ENCODE measurements at regions not wholly inside any gene's neighbourhood (a gene's known extent, or its start where the extent isn't known, plus 50 kb on each side); places are given as distances from the start of the nearest gene placed in this dataset.
"Not testable (repeated sequence)": the region's sequence is repeated elsewhere in the genome, so short reads cannot be mapped to it uniquely, and the experiment has no call there.

DNA sequence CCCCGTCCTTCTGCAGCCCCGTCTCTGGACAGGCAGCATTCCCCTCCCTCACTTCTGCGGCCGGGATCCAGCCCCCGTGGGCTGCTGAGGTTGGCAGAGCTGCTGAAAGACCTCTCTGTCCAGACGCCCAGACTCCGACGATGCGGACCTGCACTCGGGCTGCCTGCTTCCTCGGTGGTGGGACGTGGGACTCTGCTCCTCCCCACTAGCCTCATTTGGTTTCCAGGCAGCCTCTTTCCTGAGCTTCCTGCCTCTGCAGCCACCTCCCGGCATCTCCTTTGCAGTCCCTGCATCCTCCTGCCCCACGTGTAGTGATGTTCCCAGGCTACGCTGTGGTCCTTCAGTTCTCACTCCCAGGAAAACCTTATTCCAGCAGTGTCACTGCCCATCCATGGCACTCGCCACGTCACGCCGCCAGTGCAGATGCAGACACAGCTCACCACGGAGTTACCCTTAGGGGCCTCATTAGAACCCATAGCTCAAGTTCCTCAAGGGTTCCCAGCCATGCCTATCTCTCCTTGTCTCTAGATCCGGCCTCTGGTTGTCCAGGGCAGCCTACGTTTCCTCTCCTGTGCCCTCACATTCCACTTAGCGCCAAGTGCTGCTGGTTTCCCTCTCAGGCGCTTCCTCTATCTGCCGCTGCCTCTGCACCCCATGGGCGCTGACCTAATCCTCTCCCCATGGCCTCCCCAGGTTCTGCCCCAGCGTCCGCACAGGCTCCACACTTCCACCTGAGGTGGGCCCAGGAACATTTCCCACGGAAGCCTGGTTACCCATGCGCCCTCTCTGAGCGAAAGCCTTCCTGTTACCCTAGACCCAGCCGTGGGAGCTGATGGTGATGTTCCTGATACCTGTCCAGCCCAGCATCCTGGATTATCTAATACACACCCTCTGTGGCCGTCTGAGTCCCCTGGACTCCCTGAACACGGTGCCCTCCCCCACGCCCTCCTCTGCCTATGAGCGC, 318.3 kb upstream of the MYT1L start:
- no peak for DNase-seq (ENCODE audit: low read depth in 2 of 2, low spot score in 1 of 2)

DNA sequence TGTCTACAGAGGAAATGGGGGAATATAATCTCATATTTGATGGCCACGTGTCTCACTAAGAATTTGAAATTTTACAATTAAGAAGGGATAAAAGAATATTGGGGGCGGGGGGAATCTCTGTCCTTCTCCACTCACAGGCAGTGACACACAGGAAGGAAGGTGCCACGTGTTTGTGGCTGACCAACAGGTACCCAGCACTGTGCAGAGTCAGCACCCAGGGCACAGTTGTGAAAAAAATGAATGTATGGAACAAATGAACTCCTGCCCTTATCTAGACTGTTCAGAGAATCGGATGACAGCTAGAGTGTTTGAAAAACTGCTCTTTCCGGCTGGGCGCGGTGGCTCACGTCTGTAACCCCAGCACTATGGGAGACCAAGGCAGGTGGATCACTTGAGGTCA, 317.0 kb upstream of the MYT1L start:
- no peak for DNase-seq (ENCODE audit: low read depth in 2 of 2, low spot score in 1 of 2)

DNA sequence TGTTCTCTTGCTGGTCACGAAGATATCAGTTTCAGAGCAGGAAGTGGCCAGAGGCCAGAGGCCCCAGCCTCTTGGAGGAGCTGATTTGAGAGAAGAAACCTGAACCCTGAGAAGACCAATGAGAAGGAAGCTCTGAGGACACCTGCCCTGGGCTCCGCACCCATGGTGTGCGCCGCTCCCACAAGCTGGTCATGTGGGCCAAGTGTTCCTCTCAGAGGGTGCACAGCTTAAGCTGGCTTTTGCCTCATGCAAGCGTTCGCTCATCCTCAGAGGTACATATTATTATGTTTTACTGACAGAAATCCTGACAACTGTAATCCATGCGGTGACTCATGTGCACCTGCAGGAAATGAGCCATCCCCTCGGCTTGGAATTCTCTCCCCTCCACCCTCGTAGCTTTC, 316.1 kb upstream of the MYT1L start:
- DNase-seq (ENCODE audit: low read depth in 2 of 2, low spot score in 1 of 2): no peak

DNA sequence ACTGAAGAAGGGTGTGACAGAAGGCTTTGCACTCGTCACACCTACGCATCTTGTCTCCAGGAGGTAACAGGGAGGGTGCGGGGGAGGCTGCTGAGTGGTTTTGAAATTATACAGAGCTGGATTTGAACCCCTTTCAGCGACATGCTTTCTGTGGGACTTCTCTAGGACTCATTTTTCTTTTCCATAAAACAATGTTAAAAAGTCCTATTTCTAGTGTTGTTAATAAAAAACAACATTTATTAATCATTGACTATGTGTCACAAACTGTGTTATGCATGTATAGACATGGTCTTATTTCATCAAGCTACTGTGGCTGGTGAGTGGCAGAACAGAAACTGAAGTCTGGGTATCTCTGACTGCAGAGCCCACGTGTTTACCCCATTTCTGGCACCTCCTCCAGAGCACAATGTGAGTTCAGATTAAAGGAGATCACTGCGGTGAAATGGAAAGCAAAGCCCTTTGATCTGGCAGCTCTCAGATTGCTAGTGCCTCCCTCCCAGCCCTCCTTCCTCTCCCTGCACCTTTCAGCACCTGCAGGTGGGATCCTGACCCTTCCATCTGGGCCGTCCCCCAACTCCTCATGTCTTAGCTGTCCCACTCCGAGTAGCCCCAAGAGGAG, 315.5 kb upstream of the MYT1L start:
- DNase-seq (ENCODE audit: low read depth in 2 of 2, low spot score in 1 of 2): no peak

DNA sequence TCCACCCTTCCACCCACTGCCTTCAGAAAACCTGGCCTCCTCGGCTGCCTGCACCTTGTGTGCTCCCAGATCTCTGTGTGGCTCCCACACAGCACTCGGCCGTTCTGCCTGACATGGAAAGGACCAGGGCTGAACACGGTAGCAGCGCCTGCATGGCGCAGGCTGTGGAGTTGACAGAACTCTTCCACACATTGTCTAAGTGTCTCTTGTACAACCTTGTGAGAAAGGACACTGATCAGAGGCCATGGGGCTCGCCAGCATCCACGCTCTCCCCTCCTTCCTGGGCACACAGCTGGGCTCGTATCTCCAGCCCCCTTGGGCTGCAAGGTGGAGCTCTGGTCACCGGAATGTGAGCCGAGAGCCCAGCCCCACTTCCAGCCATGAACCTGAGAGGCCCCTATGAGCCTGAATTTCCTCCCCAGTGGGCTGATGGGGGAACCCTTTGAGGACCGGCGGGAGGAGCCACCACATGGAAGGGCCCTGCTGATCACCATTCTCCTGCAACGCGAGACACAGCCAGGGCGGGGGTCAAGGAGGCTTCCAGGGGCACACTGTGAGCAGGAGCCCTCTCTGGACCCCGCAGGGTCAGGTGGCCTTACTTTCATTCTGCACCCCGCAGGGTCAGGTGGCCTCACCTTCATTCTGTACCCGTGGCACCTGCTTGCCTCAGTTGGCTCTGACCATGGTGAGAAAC, 314.2 kb upstream of the MYT1L start:
- DNase-seq (ENCODE audit: low read depth in 2 of 2, low spot score in 1 of 2): no peak

DNA sequence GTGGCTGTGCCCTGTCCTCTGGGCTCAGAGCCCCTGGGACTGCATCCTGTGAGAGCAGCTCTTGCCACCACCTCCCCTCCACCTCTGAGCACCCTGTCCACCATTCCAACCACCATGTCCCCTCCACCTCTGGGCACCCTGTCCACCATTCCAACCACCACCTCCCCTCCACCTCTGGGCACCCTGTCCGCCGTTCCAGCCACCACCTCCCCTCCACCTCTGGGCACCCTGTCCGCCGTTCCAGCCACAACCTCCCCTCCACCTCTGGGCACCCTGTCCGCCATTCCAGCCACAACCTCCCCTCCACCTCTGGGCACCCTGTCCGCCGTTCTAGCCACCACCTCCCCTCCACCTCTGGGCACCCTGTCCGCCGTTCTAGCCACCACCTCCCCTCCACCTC, 313.7 kb upstream of the MYT1L start:
- not testable (repeated sequence) for DNase-seq (ENCODE audit: low read depth in 2 of 2, low spot score in 1 of 2)

DNA sequence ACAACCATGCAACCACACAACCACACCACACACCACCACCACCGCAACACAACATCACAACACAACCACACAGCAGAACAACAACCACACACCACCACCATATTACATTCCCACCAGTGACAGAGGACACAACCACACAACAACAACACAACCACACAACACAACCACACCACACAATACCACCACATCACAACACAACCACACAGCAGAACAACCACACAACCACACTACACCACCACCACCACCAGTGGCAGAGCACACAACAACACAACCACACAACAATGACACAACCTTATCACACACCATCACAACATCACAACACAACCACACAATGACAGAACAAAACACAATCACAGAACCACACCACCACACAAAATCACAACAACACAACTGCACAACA, 313.0 kb upstream of the MYT1L start:
- no peak for DNase-seq (ENCODE audit: low read depth in 2 of 2, low spot score in 1 of 2)

DNA sequence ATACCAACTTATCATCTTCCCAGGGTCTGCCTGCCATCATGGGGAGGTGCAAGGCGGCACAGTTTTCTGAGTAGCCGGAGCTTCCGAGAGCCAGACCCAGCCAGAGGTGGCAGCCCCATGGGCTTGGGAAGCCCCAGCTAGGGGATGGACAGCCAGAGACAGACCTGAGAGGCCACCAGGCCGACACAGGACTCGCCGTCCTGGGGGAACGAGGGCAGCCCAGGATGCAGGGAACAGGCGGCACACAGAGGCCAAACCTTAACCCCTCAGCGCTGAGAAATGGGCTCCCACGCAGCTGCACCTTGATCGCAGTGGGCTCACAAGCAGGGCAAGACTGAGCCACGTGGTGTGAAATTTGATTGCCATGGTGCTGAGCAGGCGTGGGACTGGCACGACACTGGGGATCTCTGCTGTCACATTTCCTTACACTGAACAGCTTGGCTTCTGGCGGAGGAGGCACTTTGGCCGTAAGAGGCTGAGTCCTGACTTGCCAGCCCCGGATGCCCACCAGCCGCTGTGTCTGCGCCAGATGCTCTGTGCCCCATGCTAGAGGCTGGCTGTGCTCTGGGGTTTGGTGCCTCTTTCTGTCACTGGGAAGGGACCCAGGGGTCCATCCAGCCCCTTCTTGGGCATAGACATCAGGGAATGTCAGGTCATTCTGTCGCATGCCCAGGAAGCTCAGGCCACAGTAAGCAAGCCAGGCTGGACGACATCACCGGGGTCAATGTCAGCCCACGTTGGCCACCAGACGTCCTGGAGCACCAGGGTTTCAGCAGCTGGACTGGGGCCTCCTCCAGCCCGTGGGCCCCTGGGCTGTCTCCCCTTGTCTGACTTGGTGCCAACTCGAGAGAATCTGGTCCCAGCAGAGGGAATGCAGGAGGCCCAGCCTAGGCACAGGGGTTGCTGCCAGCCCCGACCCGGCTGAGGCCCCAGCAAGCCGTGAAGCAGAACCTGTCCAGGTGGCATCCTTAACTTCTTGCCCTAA, 312.1 kb upstream of the MYT1L start:
- no peak for DNase-seq (ENCODE audit: low read depth in 2 of 2, low spot score in 1 of 2)

DNA sequence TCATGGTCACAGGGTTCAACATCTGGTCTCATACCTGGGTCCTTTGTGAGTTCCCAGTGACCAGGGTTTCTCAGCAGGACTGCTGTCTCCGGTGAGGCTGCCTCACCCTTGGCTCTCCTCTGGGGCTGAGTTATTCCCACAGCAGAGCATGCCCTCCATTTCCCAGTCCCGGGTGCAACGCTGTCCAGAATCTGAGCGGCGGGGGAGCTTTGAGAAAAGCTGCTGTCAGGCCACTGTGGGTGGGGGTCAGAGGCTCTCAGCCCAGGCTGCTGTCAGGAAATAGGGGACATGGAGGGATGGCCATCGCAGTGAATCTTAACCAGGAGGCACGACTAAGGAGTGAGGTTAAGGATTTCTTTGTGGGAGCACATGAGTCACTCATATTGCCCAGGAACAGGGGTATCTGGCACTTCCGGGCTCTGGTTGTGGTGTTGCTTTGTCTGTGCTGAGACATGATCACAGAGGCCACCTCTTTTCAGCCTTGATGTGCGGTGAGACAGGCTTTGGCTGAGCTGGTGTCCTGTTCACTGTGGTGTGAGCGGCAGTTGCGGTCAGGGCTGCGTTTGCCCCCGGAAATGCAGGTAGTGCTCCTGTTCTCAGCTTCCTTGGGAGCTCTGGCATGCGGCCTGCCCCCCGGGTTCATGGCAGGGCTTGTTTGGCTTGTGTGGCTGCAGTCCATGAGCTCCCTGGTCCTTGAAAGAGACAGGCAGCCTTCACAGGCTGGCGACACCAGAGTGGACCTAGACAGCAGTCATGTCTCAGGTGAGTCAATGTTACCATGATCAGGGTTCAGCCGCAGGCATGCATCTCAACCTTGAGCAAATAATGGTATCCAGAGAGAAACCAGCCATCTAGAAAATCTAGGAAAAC, 310.7 kb upstream of the MYT1L start:
- DNase-seq (ENCODE audit: low read depth in 2 of 2, low spot score in 1 of 2): no peak

DNA sequence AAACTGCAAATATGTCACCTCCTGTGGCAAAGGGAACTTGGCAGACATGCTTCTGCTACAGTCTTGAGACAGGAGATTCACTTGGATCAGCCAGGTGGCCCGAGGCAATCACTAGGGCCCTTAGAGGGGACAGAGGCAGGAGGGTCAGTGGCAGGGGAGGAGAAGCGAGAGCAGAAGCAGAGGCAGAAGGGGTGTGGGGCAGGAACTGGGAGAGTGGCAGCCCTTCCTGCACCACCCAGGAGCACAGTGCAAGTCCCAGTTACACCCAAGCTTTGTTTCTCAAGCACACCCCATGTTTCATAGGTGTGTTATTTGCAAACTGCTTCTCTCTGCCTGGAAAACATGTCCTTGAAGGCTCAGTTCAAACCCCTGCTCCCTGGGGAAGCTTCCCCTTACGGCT, 309.7 kb upstream of the MYT1L start:
- DNase-seq (ENCODE audit: low read depth in 2 of 2, low spot score in 1 of 2): no peak

DNA sequence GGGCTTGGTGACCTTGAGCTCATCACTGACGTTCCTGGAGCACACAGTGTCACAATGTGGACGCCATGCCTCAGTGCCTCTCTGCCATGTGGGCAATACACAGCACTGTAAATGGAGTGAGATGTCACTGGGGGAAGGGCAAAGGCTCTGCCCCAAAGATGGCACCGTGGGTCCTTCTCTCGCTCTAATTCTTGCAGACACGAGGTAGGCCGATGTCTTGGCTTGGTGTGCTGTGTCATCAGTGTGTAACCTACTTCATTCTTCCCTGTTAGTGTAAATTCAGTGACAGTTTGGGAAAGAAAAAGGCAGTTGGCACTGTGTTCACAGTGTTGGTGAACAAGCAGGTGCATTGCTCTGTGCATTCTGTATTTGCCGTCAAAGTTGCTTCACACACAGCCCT, 309.3 kb upstream of the MYT1L start:
- DNase-seq (ENCODE audit: low read depth in 2 of 2, low spot score in 1 of 2): no peak

DNA sequence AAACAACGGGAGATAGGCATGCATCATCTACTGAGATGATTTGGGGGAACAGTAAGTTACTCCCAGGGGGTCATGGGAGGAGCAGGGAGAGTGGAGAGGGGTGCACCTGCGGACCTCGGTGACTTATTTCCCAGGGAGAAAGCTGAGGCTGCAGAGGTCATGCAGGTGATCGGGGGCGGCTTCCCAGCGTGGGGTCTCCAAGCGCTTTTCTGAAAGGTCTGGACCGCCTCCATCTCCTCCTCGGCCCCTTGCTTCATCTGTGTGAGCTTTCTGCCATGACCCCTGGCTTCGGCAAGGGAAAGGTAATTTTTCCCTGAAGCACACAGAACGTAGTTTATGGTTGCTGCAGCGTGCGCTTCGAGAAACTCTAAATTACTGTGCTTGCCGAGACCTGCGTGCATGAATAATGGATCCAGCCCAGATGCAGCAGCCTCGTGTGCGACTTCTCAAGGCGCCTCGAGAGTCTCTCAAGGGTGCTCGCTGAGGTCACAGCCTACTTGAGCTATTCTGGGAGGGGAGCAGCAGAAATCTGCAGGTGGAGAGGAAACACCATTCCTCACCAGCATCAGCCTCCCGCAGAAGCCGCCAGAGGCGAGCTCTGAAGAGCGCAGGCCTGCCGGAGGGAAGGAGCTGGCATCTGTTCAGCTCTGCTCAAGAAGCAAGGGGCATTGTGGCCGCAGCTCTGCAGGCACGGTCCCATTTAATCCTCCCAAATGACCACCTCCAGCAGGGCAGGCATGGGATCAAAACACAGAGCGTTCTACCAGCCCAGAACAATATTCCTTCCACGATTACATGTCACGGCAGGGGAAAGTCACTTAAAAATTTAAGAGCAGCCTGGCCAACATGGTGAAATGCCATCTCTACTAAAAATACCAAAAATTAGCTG, 308.4 kb upstream of the MYT1L start:
- no peak for DNase-seq (ENCODE audit: low read depth in 2 of 2, low spot score in 1 of 2)

DNA sequence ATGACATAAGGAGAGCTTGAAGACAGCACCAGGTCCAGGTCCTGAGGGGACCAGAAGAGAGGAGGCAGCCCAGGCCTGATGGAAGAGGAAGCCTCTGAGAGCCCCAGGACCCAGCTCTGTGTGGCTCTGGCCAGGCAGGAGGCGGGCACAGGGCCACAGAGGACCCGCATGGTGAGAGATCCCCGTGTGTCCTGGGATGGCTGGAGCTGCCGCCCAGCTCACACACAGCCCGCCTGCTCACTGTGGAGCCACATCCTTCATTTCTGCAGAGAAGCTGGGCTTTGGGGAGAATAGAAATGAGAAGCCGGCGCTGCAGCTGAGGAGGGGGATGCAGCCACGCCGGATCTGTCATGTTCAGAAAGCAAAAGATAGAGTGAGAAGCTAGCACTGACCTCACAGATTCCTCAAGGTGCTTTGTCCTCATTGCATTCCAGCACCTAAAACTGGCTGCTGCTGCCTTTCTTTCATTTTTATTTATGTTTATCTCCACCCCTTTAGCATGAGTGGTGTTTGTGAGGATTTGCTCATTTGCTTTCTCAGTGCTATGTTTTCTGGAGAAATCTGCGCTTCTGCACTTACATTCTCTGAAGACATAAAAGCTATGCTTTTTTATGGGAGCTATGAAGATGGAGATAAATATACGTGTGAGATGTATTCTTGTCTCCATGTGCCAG, 307.6 kb upstream of the MYT1L start:
- DNase-seq (ENCODE audit: low read depth in 2 of 2, low spot score in 1 of 2): no peak

DNA sequence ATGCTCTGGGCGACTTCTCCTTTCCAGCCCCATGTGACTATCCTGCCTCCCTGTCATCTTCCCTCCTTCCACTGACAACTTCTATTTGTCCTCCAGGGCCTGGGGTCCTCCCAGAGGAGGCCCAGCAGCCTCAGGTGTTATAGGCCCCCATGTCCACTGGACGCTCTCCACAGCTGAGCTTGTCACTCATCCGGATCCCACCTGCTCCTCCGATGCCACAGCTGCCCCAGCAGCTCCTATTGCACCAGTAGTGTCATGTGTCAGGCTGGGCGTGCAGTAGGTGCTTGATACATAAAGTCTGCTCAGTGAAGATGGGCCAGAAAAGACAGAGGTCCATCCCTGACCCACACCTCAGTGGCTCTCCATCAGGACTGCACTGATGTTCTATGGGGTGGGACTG, 305.7 kb upstream of the MYT1L start:
- DNase-seq (ENCODE audit: low read depth in 2 of 2, low spot score in 1 of 2): no peak

DNA sequence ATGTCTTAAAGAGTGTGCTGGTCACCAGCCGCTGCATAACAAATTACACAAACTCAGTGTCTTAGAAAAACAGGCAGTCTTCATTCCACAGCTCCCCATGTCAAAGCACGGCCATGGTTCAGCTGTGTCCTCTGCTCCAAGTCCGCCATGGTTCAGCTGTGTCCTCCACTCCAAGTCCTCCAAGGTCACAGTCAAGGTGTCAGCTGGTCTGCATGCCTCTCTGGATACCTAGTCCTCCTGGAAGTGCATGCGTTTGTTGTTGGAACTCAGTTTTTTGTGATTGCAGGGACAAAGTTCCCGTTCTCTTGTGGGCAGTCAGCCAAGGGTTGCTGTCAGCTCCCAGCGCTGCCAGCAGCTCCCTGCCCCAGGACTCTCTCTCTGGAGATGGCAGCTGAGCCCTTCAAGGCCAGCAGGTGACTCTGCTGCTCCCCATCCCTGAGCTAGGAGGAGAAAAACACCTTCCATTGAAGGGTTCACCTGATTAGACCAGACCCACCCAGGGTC, 304.0 kb upstream of the MYT1L start:
- DNase-seq (ENCODE audit: low read depth in 2 of 2, low spot score in 1 of 2): no peak

DNA sequence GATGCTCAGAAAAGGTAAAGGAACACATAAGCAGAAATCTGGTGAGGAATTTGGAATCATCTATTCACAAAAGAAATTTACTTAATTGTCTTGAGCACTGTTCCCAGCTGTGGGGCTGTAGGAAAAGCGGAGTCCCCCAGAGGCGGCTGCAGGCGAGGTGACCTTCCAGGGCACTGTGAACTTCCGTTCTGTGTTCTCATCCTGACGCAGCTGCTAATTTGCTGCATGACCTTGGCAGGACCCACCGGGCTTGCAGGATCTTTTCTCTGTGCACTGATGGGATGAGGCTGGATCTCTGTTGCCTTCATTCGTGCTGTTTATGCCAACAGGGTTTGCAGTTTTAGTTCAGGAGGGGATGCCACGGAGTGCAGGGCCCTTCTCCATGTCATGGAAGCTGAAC, 301.9 kb upstream of the MYT1L start:
- no peak for DNase-seq (ENCODE audit: low read depth in 2 of 2, low spot score in 1 of 2)

DNA sequence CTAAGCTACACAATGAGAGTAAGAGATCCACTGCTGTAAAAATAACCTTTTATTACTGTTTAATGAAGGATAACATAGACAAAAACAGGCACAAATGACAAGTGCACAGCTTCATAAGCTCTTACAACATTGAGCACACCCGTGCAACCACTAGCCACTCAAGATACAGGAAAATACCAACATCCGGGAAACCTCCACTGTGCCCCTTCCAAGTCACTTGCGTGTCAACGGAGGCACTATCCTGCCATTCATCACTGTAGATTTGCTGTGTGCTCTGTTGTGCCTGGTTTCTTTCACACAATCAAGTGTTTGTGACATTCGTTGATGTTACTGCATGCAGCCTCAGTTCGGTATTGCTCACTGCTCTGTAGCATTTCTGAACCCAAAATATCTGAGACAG, 292.9 kb upstream of the MYT1L start:
- DNase-seq (ENCODE audit: low read depth in 2 of 2, low spot score in 1 of 2): no peak

DNA sequence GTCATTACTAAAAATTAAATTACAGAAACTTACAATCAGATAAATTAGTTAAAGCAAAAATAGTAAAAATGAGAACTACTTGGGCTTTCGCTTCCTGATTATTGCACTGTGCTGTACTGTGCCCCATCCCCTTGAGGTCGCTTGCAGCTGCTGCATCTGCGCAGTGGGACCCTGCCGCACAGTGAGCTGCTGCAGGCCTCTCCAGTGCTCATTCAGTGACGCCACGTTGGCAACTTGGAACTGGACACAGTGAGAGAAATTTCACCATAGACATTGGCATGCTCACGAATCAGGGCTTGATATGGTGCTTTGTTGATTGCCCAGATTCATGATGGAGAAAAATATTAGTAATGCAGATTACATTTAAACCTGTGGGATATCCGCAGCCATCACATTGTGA, 290.8 kb upstream of the MYT1L start:
- DNase-seq (ENCODE audit: low read depth in 2 of 2, low spot score in 1 of 2): no peak

Measured in stimulated activated CD8-positive, alpha-beta memory T cell treated with anti-CD3 and anti-CD28 coated beads, Interleukin-4, amount 100 ng/mL, for 4 hours (primary cell).